GM12872 (cell line): ENCODE measurements at regions not wholly inside any gene's neighbourhood (a gene's known extent, or its start where the extent isn't known, plus 50 kb on each side); places are given as distances from the start of the nearest gene placed in this dataset.

Experiments
- TF ChIP-seq, protein P1 (sequence below): IDR thresholded peaks from 3 replicates; pipeline ENCODE4 v1.5.1; 2011; ENCODE audit warnings: low read depth, mild to moderate bottlenecking, low read length, moderate library complexity; ENCODE audit not compliant: insufficient read depth

DNA sequence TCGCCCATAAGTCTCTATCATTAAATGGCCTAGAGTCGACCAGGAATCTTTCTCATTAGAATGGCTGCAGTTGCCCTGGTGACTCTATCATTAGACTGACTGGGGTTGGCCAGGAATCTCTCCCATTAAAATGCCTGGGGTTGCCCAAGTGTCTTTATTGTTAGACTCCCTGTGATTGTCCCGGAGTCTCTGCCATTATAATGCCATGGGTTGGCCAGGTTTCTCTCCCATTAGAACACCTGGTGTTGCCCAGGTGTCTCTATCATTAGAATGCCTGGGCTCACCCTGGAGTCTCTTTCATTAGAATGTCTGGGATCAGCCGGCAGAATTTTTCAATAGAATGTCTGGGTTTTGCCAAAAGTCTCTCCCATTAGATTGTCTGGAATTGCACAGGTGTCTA, 1459.3 kb downstream of the UQCRFS1 start:
- TF ChIP-seq, protein P1, sequence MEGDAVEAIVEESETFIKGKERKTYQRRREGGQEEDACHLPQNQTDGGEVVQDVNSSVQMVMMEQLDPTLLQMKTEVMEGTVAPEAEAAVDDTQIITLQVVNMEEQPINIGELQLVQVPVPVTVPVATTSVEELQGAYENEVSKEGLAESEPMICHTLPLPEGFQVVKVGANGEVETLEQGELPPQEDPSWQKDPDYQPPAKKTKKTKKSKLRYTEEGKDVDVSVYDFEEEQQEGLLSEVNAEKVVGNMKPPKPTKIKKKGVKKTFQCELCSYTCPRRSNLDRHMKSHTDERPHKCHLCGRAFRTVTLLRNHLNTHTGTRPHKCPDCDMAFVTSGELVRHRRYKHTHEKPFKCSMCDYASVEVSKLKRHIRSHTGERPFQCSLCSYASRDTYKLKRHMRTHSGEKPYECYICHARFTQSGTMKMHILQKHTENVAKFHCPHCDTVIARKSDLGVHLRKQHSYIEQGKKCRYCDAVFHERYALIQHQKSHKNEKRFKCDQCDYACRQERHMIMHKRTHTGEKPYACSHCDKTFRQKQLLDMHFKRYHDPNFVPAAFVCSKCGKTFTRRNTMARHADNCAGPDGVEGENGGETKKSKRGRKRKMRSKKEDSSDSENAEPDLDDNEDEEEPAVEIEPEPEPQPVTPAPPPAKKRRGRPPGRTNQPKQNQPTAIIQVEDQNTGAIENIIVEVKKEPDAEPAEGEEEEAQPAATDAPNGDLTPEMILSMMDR: no peak

DNA sequence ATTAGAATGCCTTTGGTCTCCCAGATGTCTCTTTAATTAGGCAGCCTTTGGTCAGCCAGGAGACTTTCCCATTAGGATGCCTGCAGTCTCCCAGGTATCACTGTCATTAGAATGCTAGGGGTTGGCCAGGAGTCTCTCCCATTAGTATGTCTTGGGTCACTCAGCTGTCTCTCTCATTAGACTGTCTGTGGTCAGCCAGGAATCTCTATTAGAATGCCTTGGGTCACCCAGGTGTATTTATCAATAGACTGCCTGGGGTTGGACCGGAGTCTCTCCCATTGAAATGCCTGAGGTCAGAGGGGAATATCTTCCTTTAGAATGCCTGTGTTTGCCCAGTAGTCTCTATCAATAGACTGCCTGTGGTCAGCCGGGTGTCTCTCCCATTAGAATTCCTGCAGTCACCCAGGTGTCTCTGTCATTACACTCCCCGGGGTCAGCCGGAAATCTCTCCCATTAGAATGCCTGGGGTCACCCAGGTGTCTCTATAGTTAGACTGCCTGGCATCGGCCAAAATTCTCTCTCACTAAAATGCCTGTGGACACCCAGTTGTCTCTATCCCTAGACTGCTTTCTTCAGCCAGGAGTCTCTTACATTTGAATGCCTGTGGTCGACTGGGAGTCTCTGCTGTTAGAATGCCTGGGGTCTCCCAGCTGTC, 1460.3 kb downstream of the UQCRFS1 start:
- TF ChIP-seq, protein P1: no peak

DNA sequence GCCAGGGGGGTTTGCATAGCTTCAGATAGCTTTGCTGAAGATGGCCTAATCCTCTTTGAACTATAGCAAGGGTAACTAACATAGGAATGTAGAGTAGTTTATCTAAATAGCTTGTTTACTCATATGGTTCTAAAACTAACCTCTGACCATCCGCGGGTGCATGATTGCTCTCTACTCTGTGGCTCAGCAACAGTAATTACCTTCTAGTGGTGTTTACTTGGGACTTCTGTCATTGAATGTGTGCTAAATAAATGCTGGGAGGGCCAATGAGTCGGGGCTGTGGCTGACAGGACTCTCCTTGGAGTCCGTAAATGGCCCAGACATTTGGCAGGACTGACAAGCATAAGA, 1461.9 kb downstream of the UQCRFS1 start:
- TF ChIP-seq, protein P1: no peak

DNA sequence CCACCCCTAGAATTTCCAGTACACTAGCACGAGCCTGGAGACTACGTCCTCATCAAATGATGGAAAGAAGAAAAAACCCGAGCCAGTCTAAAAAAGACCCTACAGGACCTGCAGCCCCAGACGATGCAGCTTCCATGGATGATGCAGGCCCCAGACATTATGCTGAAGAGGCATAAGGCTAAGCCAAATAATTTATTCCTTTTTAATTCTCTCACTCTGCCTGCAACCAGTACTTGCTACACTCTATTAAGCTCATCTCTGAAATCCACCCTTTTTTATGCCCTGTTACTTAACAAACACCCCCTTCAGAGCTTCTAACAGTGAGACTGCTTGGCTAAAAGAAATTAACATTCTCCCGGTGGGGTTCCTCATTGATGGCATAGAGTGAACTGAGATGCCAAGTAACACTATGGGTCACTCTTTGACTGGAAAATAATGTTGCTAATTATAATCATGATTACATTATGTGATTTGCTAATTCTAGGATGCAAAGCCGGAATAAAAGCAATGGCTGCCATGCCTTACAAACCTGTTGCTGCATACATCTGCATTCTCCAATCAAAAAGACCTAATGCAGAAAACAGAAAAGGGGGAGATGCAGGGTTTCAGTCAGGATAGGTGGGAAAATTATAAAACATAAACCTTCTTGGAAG, 1462.4 kb downstream of the UQCRFS1 start:
- TF ChIP-seq, protein P1: no peak

DNA sequence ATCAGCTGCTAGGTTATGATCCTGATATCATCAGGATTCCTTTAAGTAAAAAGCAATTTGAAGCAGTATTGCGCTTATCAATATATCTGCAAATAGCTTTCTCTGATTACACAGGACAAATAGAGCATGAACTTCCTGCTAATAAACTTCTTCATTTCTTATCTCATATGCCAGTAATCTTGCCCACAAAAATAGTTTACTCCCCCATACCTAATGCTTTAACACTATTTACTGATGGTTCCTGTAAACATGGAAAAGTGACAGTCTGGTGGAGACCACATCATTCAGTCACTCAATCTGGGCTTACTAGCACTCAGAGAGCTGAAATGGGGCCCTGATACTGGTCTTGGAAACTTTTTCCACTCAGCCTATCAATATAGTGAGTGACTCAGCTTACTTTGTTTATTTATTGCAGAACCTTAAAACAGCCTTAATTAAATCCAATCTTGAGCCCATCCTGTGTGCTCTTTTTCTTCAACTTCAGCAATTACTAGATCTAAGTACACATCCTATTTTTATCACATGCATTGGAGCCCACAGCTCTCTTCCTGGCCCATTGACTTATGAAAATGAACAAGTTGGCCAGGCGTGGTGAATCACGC, 1464.3 kb downstream of the UQCRFS1 start:
- TF ChIP-seq, protein P1: no peak

DNA sequence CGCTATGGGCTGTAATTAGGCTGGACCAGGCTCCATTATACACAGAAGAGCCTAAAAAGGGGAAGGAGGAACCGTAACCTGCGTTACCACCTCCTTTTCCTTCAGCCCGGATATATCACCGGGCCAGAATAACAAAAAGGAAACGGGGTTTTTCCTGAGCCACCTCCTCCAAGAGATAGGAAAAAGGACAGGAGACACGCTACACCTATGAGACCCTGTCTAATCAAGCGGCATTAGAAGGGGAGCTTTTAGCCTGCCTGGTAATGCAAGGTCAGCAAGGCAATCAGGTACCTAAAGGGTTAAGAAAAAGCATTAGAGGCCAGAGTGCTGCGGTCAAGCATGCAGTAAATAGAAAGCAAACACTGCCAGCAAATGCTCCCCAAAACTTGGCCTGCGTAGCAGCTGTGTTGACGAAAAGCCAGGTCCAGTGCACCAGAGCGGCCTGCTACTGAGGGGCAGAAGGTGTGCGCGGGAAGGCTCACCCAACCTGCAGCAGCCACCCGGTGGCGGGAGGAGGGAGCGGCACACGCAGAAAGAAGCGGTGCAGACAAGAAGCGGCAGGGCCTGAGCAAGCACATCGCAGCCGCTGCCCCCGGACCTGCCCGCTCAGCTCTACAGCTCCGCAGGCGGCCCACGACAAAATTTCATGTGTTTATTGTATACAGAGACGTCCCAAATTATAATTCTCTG, 1466.1 kb downstream of the UQCRFS1 start:
- TF ChIP-seq, protein P1: no peak

DNA sequence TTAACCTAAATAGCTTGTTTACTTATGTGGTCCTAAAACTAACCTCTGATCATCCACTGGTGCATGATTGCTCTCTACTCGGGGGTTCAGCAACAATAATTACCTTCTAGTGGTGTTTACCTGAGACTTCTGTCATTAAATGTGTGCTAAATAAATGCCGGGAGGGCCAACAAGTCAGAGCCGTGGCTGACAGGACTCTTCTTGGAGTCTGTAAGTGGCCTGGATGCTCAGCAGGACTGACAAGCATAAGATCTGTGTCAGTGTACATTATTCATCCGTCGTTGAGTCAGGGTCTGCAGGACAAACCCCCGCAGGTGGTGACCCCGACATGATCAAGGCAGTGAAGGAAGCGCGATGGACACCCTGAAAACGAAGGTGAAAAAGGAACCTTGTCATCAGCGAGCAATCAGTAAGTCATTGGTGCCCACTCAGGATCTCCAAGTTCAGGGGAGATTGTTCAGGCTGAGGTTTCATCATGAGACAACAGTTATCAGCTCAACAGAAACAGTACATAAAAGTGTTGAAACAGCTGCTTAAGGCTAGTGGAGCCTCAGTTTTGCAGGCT, 1466.9 kb downstream of the UQCRFS1 start:
- TF ChIP-seq, protein P1: no peak
